DOHH2 (cell line): ENCODE measurements at regions not wholly inside any gene's neighbourhood (a gene's known extent, or its start where the extent isn't known, plus 50 kb on each side); places are given as distances from the start of the nearest gene placed in this dataset.

ENCODE experiments used
- CTCF ChIP-seq: fragments of 200-600 bp; sonication (generic); IDR thresholded peaks from one replicate; pipeline ENCODE4 v1.5.1; 2014; ENCODE audit warnings: antibody characterized with exemption, mild to moderate bottlenecking, low read depth, low read length; ENCODE audit not compliant: poor library complexity, severe bottlenecking
- EZH2phosphoT487 ChIP-seq: fragments of 200-600 bp; sonication (generic); IDR thresholded peaks from 2 replicates; pipeline ENCODE4 v1.6.1; 2017; ENCODE audit warnings: borderline replicate concordance, mild to moderate bottlenecking, antibody characterized with exemption, low read length, moderate library complexity, mixed read lengths

GRCh38 chr13:50417597-50417996 lies 402.4 kb downstream of the KCNRG start:
- no peak for TF ChIP-seq CTCF
- TF ChIP-seq EZH2phosphoT487 = no peak
